BLaER1 treated with 17β-estradiol and CSF1 and Interleukin-3, amounts not matched to agents 10 nM and 100 nM (cell line): ENCODE measurements at regions not wholly inside any gene's neighbourhood (a gene's known extent, or its start where the extent isn't known, plus 50 kb on each side); places are given as distances from the start of the nearest gene placed in this dataset.

Source experiments
- H3K27ac ChIP-seq, 11 experiments: shearing (Covaris generic); formaldehyde crosslinking; 2 replicates each; pipeline ENCODE4 v1.8.1; 2022
- H3K27me3 ChIP-seq, 11 experiments: shearing (Covaris generic); formaldehyde crosslinking; 2 replicates each; pipeline ENCODE4 v1.8.1; 2022
- H3K36me3 ChIP-seq, 11 experiments: shearing (Covaris generic); formaldehyde crosslinking; 2 replicates each; pipeline ENCODE4 v1.8.1; 2022
- H3K4me1 ChIP-seq, 10 experiments: shearing (Covaris generic); formaldehyde crosslinking; 2 replicates each; pipeline ENCODE4 v1.8.1; 2022
- H3K4me2 ChIP-seq, 11 experiments: shearing (Covaris generic); formaldehyde crosslinking; 2 replicates each; pipeline ENCODE4 v1.8.1; 2022
- H3K4me3 ChIP-seq, 10 experiments: shearing (Covaris generic); formaldehyde crosslinking; 2 replicates each; pipeline ENCODE4 v1.8.1; 2022
- H3K9ac ChIP-seq, 11 experiments: shearing (Covaris generic); formaldehyde crosslinking; 2 replicates each; pipeline ENCODE4 v1.8.1; 2022
- H3K9me3 ChIP-seq, 11 experiments: shearing (Covaris generic); formaldehyde crosslinking; replicated peaks in 1 of 11; 2 replicates each; pipeline ENCODE4 v1.8.1; 2022
- H4K20me1 ChIP-seq, 11 experiments: shearing (Covaris generic); formaldehyde crosslinking; 2 replicates each; pipeline ENCODE4 v1.8.1; 2022
- Cebpa-rat ChIP-seq, 11 experiments: shearing (Covaris generic); IDR thresholded peaks; 2 replicates each; pipeline ENCODE4 v1.8.1; 2022

DNA sequence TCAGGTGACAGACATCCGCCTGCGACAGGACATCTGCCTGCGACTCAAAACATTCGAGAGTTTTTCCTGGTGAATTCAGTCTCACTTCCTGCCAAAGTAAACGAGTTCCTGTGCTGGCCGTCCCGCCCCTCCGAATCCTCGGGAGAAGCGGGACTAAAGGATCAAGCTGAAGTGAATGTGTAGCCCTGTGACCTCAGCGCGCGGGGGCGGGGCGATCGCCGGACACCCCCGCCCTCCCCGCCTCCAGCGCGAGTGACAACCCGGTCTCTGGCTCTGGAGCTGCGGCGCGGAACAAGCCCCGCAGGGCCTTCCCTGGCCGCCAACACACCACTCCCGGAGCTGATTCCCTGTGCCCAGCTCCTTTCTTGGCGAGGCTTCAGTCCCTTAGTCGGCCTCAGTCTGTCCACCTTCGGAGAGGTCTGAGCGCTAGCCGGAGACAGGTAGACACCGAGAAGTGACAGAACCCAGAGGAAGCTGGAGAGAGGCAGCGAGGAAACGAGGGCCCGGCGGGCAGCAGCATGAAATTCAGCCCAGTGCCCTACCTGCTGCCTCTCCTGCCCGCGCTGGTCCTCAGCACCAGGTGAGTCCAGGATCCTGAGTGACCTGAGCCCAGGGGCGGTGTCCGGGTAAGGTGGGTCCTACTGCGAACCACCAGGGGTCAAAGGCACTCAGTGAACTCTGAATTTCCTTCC lies 766.4 kb upstream of the LUZP2 start:
- H3K4me1 ChIP-seq, result no peaks in the 10 kb centered on the region
- TF ChIP-seq Cebpa-rat (IDR thresholded peaks at IDR 0.05), result no peak
- no peak overlapping the region for H3K4me2 ChIP-seq
- H3K9ac ChIP-seq, result no peak overlapping the region
- no peaks in the 10 kb centered on the region for H3K27me3 ChIP-seq
- H3K27ac ChIP-seq, result no peak overlapping the region
- H3K4me3 ChIP-seq, result no peak overlapping the region
- no peaks in the 10 kb centered on the region; a peak in 1 of 22 replicates for H4K20me1 ChIP-seq
- H3K9me3 ChIP-seq, result peaks cover 5 to 11% (median 8%) of the 10 kb centered on the region in 11 experiments; a peak in 14 of 22 replicates
- no peaks in the 10 kb centered on the region for H3K36me3 ChIP-seq

DNA sequence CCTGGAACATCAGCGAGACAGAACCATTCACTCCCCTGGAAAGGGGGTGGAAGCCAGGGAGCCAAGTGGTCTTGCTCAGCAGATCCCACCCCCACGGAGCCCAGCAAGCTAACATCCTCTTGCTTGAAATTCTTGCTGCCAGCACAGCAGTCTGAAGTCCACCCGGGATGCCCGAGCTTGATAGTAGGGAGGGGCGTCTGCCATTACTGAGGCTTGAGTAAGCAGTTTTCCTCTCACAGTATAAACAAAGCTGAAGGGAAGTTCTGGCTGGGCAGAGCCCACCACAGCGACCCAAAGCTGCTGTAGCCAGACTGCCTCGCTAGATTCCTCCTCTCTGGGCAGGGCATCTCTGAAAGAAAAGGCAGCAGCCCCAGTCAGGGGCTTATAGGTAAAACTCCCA lies 764.8 kb upstream of the LUZP2 start:
- Histone ChIP-seq H3K4me3 (no peak overlapping the region), H3K4me2 (no peak overlapping the region), H3K9ac (no peak overlapping the region), H3K4me1 (no peaks in the 10 kb centered on the region), H3K36me3 (no peaks in the 10 kb centered on the region), H3K27me3 (no peaks in the 10 kb centered on the region), H4K20me1 (no peaks in the 10 kb centered on the region; a peak in 1 of 22 replicates), H3K9me3 (peaks cover 5 to 11% (median 8%) of the 10 kb centered on the region in 11 experiments; a peak in 14 of 22 replicates), H3K27ac (no peak overlapping the region)
- TF ChIP-seq Cebpa-rat (IDR thresholded peaks at IDR 0.05), result no peak

DNA sequence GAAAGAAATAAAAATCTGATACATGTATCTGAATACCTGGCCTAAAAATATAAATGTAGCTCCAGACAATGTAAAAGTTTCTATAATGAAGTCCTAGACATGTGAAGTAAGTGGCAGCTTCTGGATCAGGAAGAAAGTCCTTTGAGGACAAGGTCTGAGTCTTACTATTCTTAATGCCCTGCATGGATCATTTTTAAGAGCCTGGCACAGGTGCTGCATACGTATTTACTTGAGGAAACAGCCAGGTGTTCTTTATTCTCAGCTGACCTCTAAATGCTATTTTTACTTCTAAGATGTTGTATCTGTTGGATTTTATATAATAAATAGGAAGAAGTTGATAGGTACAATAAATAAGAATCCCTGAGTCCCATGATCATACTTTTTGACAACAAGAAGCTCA lies 750.0 kb upstream of the LUZP2 start:
- Histone ChIP-seq H3K27ac (no peak overlapping the region), H4K20me1 (no peaks in the 10 kb centered on the region), H3K4me2 (no peak overlapping the region), H3K9ac (no peak overlapping the region), H3K4me3 (no peak overlapping the region), H3K36me3 (no peaks in the 10 kb centered on the region), H3K9me3 (no peaks in the 10 kb centered on the region), H3K27me3 (no peaks in the 10 kb centered on the region), H3K4me1 (no peaks in the 10 kb centered on the region)
- TF ChIP-seq Cebpa-rat (IDR thresholded peaks at IDR 0.05), result no peak

DNA sequence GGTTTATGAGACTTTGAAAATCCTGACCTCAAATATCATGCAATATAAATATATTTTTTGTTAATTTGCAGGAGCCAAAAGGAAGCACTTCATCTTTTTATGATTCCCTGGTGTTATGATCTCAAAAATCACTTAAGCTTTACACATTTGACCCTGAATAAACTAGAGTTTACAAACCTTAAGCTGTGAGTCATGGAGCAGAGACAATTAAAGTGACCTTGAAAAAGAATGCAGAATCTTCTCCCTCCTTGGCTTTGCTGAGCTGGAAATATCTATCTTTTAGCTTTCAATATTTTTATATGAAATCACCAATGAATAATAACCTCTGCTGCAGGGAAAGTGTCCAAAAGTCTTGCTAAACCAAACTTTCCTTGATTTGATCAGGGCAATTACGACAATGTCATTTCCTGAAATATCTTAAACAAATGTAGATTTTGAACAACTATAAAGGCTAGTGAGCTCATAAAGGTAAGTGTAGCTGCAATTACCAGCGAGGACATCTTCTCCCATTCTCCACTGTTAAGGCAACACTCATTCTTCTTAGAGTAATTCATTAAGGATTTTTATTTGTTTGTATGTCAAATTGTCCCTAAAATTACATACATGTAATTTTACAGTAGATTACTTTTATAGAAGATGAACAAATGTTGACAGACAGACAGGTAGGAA lies 747.0 kb upstream of the LUZP2 start:
- Histone ChIP-seq H4K20me1 (no peaks in the 10 kb centered on the region), H3K4me1 (no peaks in the 10 kb centered on the region), H3K27me3 (no peaks in the 10 kb centered on the region), H3K36me3 (no peaks in the 10 kb centered on the region), H3K4me2 (no peak overlapping the region), H3K9ac (no peak overlapping the region), H3K27ac (no peak overlapping the region), H3K9me3 (no peaks in the 10 kb centered on the region), H3K4me3 (no peak overlapping the region)
- no peak for TF ChIP-seq Cebpa-rat (IDR thresholded peaks at IDR 0.05)

DNA sequence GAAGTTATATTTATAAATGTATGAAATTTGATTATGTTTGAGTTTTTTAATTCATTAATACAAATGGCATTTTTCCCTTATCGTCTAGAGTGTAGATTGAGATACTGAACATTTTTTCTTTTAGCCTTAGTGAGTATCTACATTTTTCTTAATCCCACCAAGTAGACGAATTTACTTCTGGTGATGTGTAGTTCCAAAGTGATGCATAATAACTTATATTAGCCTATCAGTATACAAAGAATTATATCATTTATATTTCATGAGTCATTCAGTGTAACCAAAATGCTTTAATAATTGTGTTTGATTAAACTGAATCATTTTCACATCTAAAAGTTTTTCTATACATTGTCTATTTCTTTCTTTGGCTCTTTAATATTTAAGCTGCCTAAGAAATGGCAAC lies 745.6 kb upstream of the LUZP2 start:
- Histone ChIP-seq H3K4me1 (no peaks in the 10 kb centered on the region), H3K9ac (no peak overlapping the region), H3K27me3 (no peaks in the 10 kb centered on the region), H3K27ac (no peak overlapping the region), H3K9me3 (peaks cover 0 to 11% (median 0%) of the 10 kb centered on the region in 11 experiments; a peak in 1 of 22 replicates), H3K4me2 (no peak overlapping the region), H3K4me3 (no peak overlapping the region), H4K20me1 (no peaks in the 10 kb centered on the region), H3K36me3 (no peaks in the 10 kb centered on the region)
- TF ChIP-seq Cebpa-rat (IDR thresholded peaks at IDR 0.05), result no peak

DNA sequence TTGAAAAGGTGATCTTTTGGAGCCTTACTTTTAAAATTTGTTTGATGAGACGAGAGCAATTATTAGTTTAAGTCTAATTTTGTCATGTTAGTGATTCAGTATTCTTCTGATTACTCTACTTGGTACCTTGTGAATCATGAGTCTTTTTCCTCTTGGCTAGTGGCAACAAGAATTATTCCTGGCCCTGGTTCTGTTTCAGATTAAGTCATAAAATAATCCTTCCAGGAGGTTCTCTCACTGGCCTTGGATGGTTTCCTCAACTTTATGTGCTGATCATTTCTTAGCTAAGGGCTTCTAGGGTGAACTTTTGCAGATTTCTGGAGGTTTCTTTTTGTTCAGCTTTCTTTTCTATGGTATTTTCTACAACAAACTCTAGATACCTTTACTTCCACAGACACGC lies 741.8 kb upstream of the LUZP2 start:
- no peak overlapping the region for H3K4me2 ChIP-seq
- no peaks in the 10 kb centered on the region for H4K20me1 ChIP-seq
- H3K9me3 ChIP-seq, result peaks cover 0 to 27% (median 0%) of the 10 kb centered on the region in 11 experiments; a peak in 3 of 22 replicates
- no peak overlapping the region for H3K4me3 ChIP-seq
- no peaks in the 10 kb centered on the region for H3K27me3 ChIP-seq
- H3K27ac ChIP-seq, result no peak overlapping the region
- no peaks in the 10 kb centered on the region for H3K4me1 ChIP-seq
- no peaks in the 10 kb centered on the region for H3K36me3 ChIP-seq
- no peak overlapping the region for H3K9ac ChIP-seq
- no peak for TF ChIP-seq Cebpa-rat (IDR thresholded peaks at IDR 0.05)

DNA sequence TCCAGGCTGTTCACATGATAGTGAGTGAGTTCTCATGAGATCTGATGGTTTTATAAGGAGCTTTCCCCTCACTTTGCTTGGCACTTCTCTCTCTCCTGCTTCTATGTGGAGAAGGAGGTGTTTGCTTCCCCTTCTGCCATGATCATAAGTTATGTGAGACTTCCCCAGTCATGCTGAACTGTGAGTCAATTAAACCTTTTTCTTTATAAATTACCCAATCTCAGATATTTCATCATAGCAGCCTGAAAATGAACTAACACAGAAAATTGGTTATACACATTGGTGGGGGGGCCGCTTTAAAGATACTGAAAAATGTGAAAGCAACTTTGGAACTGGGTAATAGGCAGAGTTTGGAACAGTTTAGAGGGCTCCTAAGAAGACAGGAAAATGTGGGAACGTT lies 741.1 kb upstream of the LUZP2 start:
- Histone ChIP-seq H3K4me3 (no peak overlapping the region), H3K9me3 (peaks cover 0 to 27% (median 0%) of the 10 kb centered on the region in 11 experiments; a peak in 3 of 22 replicates), H3K36me3 (no peaks in the 10 kb centered on the region), H3K4me1 (no peaks in the 10 kb centered on the region), H3K4me2 (no peak overlapping the region), H4K20me1 (no peaks in the 10 kb centered on the region), H3K27me3 (no peaks in the 10 kb centered on the region), H3K27ac (no peak overlapping the region), H3K9ac (no peak overlapping the region)
- no peak for TF ChIP-seq Cebpa-rat (IDR thresholded peaks at IDR 0.05)

DNA sequence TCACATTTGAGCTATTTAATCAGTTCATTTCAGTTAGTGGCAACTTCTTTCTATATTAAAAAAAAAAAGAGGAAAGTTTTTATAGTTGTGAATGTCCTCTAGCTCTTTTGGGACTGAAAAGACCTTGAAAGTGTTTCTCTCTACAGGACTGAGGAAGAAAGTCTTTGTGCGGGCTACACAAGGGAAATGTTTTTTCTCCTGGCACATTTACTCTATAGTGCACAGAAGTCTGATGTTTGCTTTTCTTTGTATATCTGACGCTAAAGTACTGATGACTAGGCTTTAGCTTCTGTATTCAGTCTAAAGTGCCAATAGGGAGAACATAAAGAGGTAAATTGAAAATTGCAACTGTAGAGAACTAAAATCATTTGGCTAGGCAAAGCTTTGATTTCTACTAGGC lies 737.4 kb upstream of the LUZP2 start:
- no peaks in the 10 kb centered on the region for H4K20me1 ChIP-seq
- H3K27me3 ChIP-seq, result no peaks in the 10 kb centered on the region
- no peak overlapping the region for H3K4me3 ChIP-seq
- H3K4me1 ChIP-seq, result no peaks in the 10 kb centered on the region
- TF ChIP-seq Cebpa-rat (IDR thresholded peaks at IDR 0.05), result no peak
- H3K4me2 ChIP-seq, result no peak overlapping the region
- no peaks in the 10 kb centered on the region for H3K36me3 ChIP-seq
- no peak overlapping the region for H3K27ac ChIP-seq
- peaks cover 0 to 27% (median 0%) of the 10 kb centered on the region in 11 experiments; a peak in 3 of 22 replicates for H3K9me3 ChIP-seq
- no peak overlapping the region for H3K9ac ChIP-seq

DNA sequence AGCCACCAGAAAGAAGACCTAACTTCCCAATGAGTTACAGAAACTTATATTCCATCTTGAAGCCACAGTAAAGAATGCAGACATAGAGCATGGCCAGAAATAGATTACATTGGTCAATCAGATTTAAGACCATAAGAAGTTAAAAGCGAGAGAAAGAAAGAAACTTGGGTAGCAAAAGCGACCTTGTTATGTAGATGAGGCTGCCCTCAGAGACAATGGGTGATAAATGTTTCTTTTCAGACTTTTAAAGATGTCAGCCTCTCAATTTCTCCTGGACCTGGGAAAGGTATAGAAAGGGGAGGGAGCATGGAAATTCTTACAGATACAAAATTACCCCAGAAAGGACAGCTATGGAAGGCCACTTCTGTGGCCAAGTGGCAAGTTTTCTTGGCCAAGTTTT lies 732.6 kb upstream of the LUZP2 start:
- no peak for TF ChIP-seq Cebpa-rat (IDR thresholded peaks at IDR 0.05)
- H3K9ac ChIP-seq, result no peak overlapping the region
- no peak overlapping the region for H3K27ac ChIP-seq
- H3K27me3 ChIP-seq, result no peaks in the 10 kb centered on the region
- no peak overlapping the region for H3K4me3 ChIP-seq
- H4K20me1 ChIP-seq, result no peaks in the 10 kb centered on the region
- no peak overlapping the region for H3K4me2 ChIP-seq
- H3K9me3 ChIP-seq, result peaks cover 16 to 31% (median 28%) of the 10 kb centered on the region in 11 experiments
- no peaks in the 10 kb centered on the region for H3K36me3 ChIP-seq
- H3K4me1 ChIP-seq, result no peaks in the 10 kb centered on the region
